HEK293 (cell line): ENCODE measurements at regions not wholly inside any gene's neighbourhood (a gene's known extent, or its start where the extent isn't known, plus 50 kb on each side); places are given as distances from the start of the nearest gene placed in this dataset.

Source experiments
- CTCF ChIP-seq: fragments of 450-650 bp; formaldehyde crosslinking; IDR thresholded peaks from 2 replicates; pipeline ENCODE4 v1.5.1; 2016; ENCODE audit warnings: missing biosample characterization, missing genetic modification characterization
- MYNN ChIP-seq: fragments of 450-650 bp; formaldehyde crosslinking; IDR thresholded peaks from 2 replicates; pipeline ENCODE4 v1.5.1; 2016; ENCODE audit warnings: missing biosample characterization, missing genetic modification characterization, borderline replicate concordance
- REST ChIP-seq: fragments of 450-650 bp; formaldehyde crosslinking; IDR thresholded peaks from 2 replicates; pipeline ENCODE4 v1.5.1; 2016; ENCODE audit warnings: missing biosample characterization, missing genetic modification characterization
- SP2 ChIP-seq: fragments of 450-650 bp; formaldehyde crosslinking; IDR thresholded peaks from 2 replicates; pipeline ENCODE4 v1.5.1; 2016; ENCODE audit warnings: missing biosample characterization, missing genetic modification characterization
- ZBTB11 ChIP-seq: fragments of 450-650 bp; formaldehyde crosslinking; conservative IDR thresholded peaks from 2 replicates; pipeline ENCODE4 v1.5.1; 2016; ENCODE audit warnings: low read depth, missing biosample characterization, missing genetic modification characterization
- ZBTB26 ChIP-seq: fragments of 450-650 bp; formaldehyde crosslinking; optimal IDR thresholded peaks from 2 replicates; pipeline ENCODE3; 2016; ENCODE audit warnings: missing biosample characterization, mild to moderate bottlenecking, missing genetic modification characterization
- ZBTB8A ChIP-seq: fragments of 450-650 bp; formaldehyde crosslinking; IDR thresholded peaks from 2 replicates; pipeline ENCODE4 v1.5.1; 2016; ENCODE audit warnings: missing biosample characterization, missing genetic modification characterization
- ZFP41 ChIP-seq: fragments of 450-650 bp; formaldehyde crosslinking; IDR thresholded peaks from 2 replicates; pipeline ENCODE4 v1.5.1; 2016; ENCODE audit warnings: missing biosample characterization, missing genetic modification characterization, borderline replicate concordance
- ZNF280C ChIP-seq: fragments of 450-650 bp; formaldehyde crosslinking; IDR thresholded peaks from 2 replicates; pipeline ENCODE4 v1.5.1; 2016; ENCODE audit warnings: missing biosample characterization, missing genetic modification characterization
- ZNF558 ChIP-seq: fragments of 450-650 bp; formaldehyde crosslinking; IDR thresholded peaks from 2 replicates; pipeline ENCODE4 v1.5.1; 2016; ENCODE audit warnings: missing biosample characterization, missing genetic modification characterization
- ZNF580 ChIP-seq: fragments of 450-650 bp; formaldehyde crosslinking; IDR thresholded peaks from 2 replicates; pipeline ENCODE4 v1.5.1; 2016; ENCODE audit warnings: missing biosample characterization, missing genetic modification characterization
- ZSCAN18 ChIP-seq: fragments of 450-650 bp; formaldehyde crosslinking; IDR thresholded peaks from 2 replicates; pipeline ENCODE4 v1.5.1; 2016; ENCODE audit warnings: missing biosample characterization, missing genetic modification characterization
- ZSCAN30 ChIP-seq: fragments of 450-650 bp; IDR thresholded peaks from 2 replicates; pipeline ENCODE4 v1.5.1; 2018; ENCODE audit warnings: missing biosample characterization, mild to moderate bottlenecking, missing genetic modification characterization, moderate library complexity

GRCh38 chr1:172781513-172782140 is 122.7 kb downstream of the FASLG start:
- TF ChIP-seq ZSCAN30 (tag by site-specific recombination): no peak
- TF ChIP-seq MYNN: no peak
- TF ChIP-seq ZNF280C: no peak
- TF ChIP-seq ZBTB26 (tag by site-specific recombination): no peak
- no peak for TF ChIP-seq ZBTB8A
- TF ChIP-seq CTCF (tag by site-specific recombination): no peak
- no peak for TF ChIP-seq REST (tag by site-specific recombination)
- TF ChIP-seq ZNF558 (tag by site-specific recombination): no peak
- TF ChIP-seq SP2 (tag by site-specific recombination): no peak
- no peak for TF ChIP-seq ZNF580 (tag by site-specific recombination)
- TF ChIP-seq ZBTB11 (tag by site-specific recombination): no peak
- no peak for TF ChIP-seq ZSCAN18 (tag by site-specific recombination)
- TF ChIP-seq ZFP41 (tag by site-specific recombination): no peak
